H9 (cell line): ENCODE measurements at regions not wholly inside any gene's neighbourhood (a gene's known extent, or its start where the extent isn't known, plus 50 kb on each side); places are given as distances from the start of the nearest gene placed in this dataset.
"Not testable (repeated sequence)": the region's sequence is repeated elsewhere in the genome, so short reads cannot be mapped to it uniquely, and the experiment has no call there.

Experiments used
- DNase-seq: peaks from one replicate; pipeline ENCODE4 v3.0.0-alpha.2; 2017
- H2AFZ ChIP-seq: one replicate; pipeline ENCODE4 v1.6.1; 2013; ENCODE audit warnings: mild to moderate bottlenecking, low read length, control low read depth, moderate library complexity
- H2AK5ac ChIP-seq: 2 replicates; pipeline ENCODE4 v1.6.1; 2013; ENCODE audit warnings: low read length, control low read depth, mixed read lengths; ENCODE audit not compliant: insufficient read length
- H2BK120ac ChIP-seq: one replicate; pipeline ENCODE4 v1.6.1; 2013; ENCODE audit warnings: low read depth, mild to moderate bottlenecking, low read length, control low read depth, inconsistent platforms; ENCODE audit not compliant: poor library complexity, severe bottlenecking
- H2BK12ac ChIP-seq: 2 replicates; pipeline ENCODE4 v1.6.1; 2013; ENCODE audit warnings: low read length, control low read depth, mixed read lengths, low read depth; ENCODE audit not compliant: insufficient read length
- H2BK15ac ChIP-seq: 2 replicates; pipeline ENCODE4 v1.6.1; 2013; ENCODE audit warnings: low read depth, low read length, control low read depth
- H2BK20ac ChIP-seq: one replicate; pipeline ENCODE4 v1.6.1; 2013; ENCODE audit warnings: low read depth, mild to moderate bottlenecking, low read length, control low read depth, inconsistent platforms; ENCODE audit not compliant: poor library complexity, severe bottlenecking
- H2BK5ac ChIP-seq: 2 replicates; pipeline ENCODE4 v1.6.1; 2013; ENCODE audit warnings: low read length, control low read depth, mixed read lengths; ENCODE audit not compliant: insufficient read length
- H3K14ac ChIP-seq: 2 replicates; pipeline ENCODE4 v1.6.1; 2013; ENCODE audit warnings: low read length, control low read depth; ENCODE audit not compliant: insufficient read depth
- H3K18ac ChIP-seq: 2 replicates; pipeline ENCODE4 v1.6.1; 2013; ENCODE audit warnings: low read depth, mild to moderate bottlenecking, mixed read lengths, low read length, control low read depth; ENCODE audit not compliant: insufficient read length
- H3K23ac ChIP-seq: 2 replicates; pipeline ENCODE4 v1.6.1; 2013; ENCODE audit warnings: low read length, control low read depth, mixed read lengths, low read depth; ENCODE audit not compliant: insufficient read length
- H3K23me2 ChIP-seq: 2 replicates; pipeline ENCODE4 v1.6.1; 2013; ENCODE audit warnings: low read depth, mild to moderate bottlenecking, mixed read lengths, low read length, control low read depth; ENCODE audit not compliant: insufficient read length, poor library complexity, severe bottlenecking
- H3K27ac ChIP-seq: 2 replicates; pipeline ENCODE4 v1.5.1; 2013; ENCODE audit warnings: low read length, control low read depth, mixed read lengths, low read depth; ENCODE audit not compliant: insufficient read length
- H3K27me3 ChIP-seq: 2 replicates; pipeline ENCODE4 v1.6.1; 2013; ENCODE audit warnings: low read length, control low read depth, inconsistent platforms; ENCODE audit not compliant: insufficient read depth
- H3K4ac ChIP-seq: 2 replicates; pipeline ENCODE4 v1.6.1; 2013; ENCODE audit warnings: low read depth, mild to moderate bottlenecking, control low read depth, inconsistent platforms, low read length, moderate library complexity
- H3K4me1 ChIP-seq: 2 replicates; pipeline ENCODE4 v1.6.1; 2013; ENCODE audit warnings: low read length, control low read depth, inconsistent platforms; ENCODE audit not compliant: insufficient read depth
- H3K4me2 ChIP-seq: 2 replicates; pipeline ENCODE4 v1.6.1; 2013; ENCODE audit warnings: low read length, control low read depth, mixed read lengths; ENCODE audit not compliant: insufficient read length, insufficient read depth
- H3K56ac ChIP-seq: 2 replicates; pipeline ENCODE4 v1.6.1; 2013; ENCODE audit warnings: low read depth, mild to moderate bottlenecking, mixed read lengths, low read length, control low read depth; ENCODE audit not compliant: insufficient read length
- H3K79me1 ChIP-seq: 2 replicates; pipeline ENCODE4 v1.6.1; 2013; ENCODE audit warnings: low read depth, mild to moderate bottlenecking, moderate library complexity, low read length, control low read depth, inconsistent platforms; ENCODE audit not compliant: insufficient read depth, poor library complexity, severe bottlenecking
- H3K79me2 ChIP-seq: 2 replicates; pipeline ENCODE4 v1.6.1; 2013; ENCODE audit warnings: low read length, control low read depth, inconsistent platforms; ENCODE audit not compliant: insufficient read depth
- H3K9ac ChIP-seq: 2 replicates; pipeline ENCODE4 v1.6.1; 2013; ENCODE audit warnings: low read length, control low read depth, mixed read lengths; ENCODE audit not compliant: insufficient read length; ENCODE audit errors: extremely low read depth
- H3K9me3 ChIP-seq: one replicate; pipeline ENCODE4 v1.6.1; 2013; ENCODE audit warnings: low read depth, low read length, inconsistent platforms; ENCODE audit not compliant: control insufficient read depth
- H3T11ph ChIP-seq: one replicate; pipeline ENCODE4 v1.6.1; 2013; ENCODE audit warnings: mild to moderate bottlenecking, low read length, control low read depth, inconsistent platforms
- H4K20me1 ChIP-seq: one replicate; pipeline ENCODE4 v1.6.1; 2013; ENCODE audit not compliant: control insufficient read depth, insufficient read length, insufficient read depth
- H4K5ac ChIP-seq: 2 replicates; pipeline ENCODE4 v1.6.1; 2013; ENCODE audit warnings: low read depth, mild to moderate bottlenecking, mixed read lengths, low read length, control low read depth; ENCODE audit not compliant: insufficient read length
- H4K8ac ChIP-seq: replicated peaks from 2 replicates; pipeline ENCODE4 v1.6.1; 2013; ENCODE audit warnings: low read length, control low read depth, mixed read lengths, low read depth; ENCODE audit not compliant: insufficient read length
- H4K91ac ChIP-seq: 2 replicates; pipeline ENCODE4 v1.6.1; 2013; ENCODE audit warnings: low read depth, mild to moderate bottlenecking, moderate library complexity, mixed read lengths, low read length, control low read depth; ENCODE audit not compliant: insufficient read length
- H3K27ac Mint-ChIP-seq, 3 experiments: 2 replicates in 2 of 3; 3 replicates in 1 of 3; pipeline ENCODE4 v1.8.0; 2020 to 2021; ENCODE audit warnings: mixed read lengths in 3 of 3, mild to moderate bottlenecking in 1 of 3, moderate library complexity in 1 of 3
- H3K27me3 Mint-ChIP-seq: 2 replicates; pipeline ENCODE4 v1.8.0; 2021; ENCODE audit warnings: low read depth, mild to moderate bottlenecking, moderate library complexity, mixed read lengths
- H3K36me3 Mint-ChIP-seq, 3 experiments: 2 replicates in 2 of 3; 3 replicates in 1 of 3; pipeline ENCODE4 v1.8.0; 2020 to 2021; ENCODE audit warnings: low read depth in 3 of 3, mixed read lengths in 3 of 3; ENCODE audit not compliant: insufficient read depth in 1 of 3
- H3K4me1 Mint-ChIP-seq, 2 experiments: 2 replicates each; pipeline ENCODE4 v1.8.0; 2020; ENCODE audit warnings: mixed read lengths in 2 of 2
- H3K4me3 Mint-ChIP-seq, 2 experiments: 2 replicates in 1 of 2; 3 replicates in 1 of 2; pipeline ENCODE4 v1.8.0; 2020 to 2021; ENCODE audit warnings: mild to moderate bottlenecking in 2 of 2, mixed read lengths in 2 of 2, moderate library complexity in 1 of 2
- H3K9me3 Mint-ChIP-seq, 2 experiments: 2 replicates in 1 of 2; 3 replicates in 1 of 2; pipeline ENCODE4 v1.8.0; 2020; ENCODE audit warnings: mild to moderate bottlenecking in 2 of 2, mixed read lengths in 2 of 2, moderate library complexity in 1 of 2
- whole genome bisulfite sequencing: extraction: QIAGEN DNeasy Blood & Tissue Kit; methylation state at CpG from one replicate; pipeline ENCODE4 v1.1.7; 2013; ENCODE audit warnings: missing lambda C conversion rate, low lambda C conversion rate, mixed read lengths; ENCODE audit not compliant: insufficient read length; ENCODE audit errors: extremely low coverage; 5-methylcytosine and 5-hydroxymethylcytosine counted together

GRCh38 chr5:157936776-157937501 is 78.0 kb upstream of the CLINT1 start:
- not testable (repeated sequence) for H3K79me2 ChIP-seq, H4K91ac ChIP-seq, H3K23ac ChIP-seq, H4K8ac ChIP-seq, H3K27ac ChIP-seq, H4K20me1 ChIP-seq, H3K4me1 Mint-ChIP-seq, H3K27me3 Mint-ChIP-seq, H2AK5ac ChIP-seq, H4K5ac ChIP-seq, H3K4me3 Mint-ChIP-seq, H3K14ac ChIP-seq, H3K4ac ChIP-seq, H3K36me3 Mint-ChIP-seq, H3K4me1 ChIP-seq, H3K23me2 ChIP-seq, H3T11ph ChIP-seq, H2BK5ac ChIP-seq, H3K27me3 ChIP-seq, H3K79me1 ChIP-seq, H2BK15ac ChIP-seq, H3K9ac ChIP-seq, H2BK20ac ChIP-seq, H3K18ac ChIP-seq, H2BK120ac ChIP-seq, H2BK12ac ChIP-seq, DNase-seq, H3K27ac Mint-ChIP-seq, H3K56ac ChIP-seq, H2AFZ ChIP-seq, H3K4me2 ChIP-seq, H3K9me3 ChIP-seq
- H3K9me3 Mint-ChIP-seq: peaks cover 8 to 13% of the 10 kb centered on the region in 2 experiments
- WGBS: no CpG with 5 or more reads among the region's 3 CpGs
